Cortex of kidney (tissue), 1 donor: ENCODE measurements at regions not wholly inside any gene's neighbourhood (a gene's known extent, or its start where the extent isn't known, plus 50 kb on each side); places are given as distances from the start of the nearest gene placed in this dataset.

ENCODE experiments used
- DNase-seq: peaks from one replicate; lab custom pipeline; 2025; lab: John Stamatoyannopoulos, UW

DNA sequence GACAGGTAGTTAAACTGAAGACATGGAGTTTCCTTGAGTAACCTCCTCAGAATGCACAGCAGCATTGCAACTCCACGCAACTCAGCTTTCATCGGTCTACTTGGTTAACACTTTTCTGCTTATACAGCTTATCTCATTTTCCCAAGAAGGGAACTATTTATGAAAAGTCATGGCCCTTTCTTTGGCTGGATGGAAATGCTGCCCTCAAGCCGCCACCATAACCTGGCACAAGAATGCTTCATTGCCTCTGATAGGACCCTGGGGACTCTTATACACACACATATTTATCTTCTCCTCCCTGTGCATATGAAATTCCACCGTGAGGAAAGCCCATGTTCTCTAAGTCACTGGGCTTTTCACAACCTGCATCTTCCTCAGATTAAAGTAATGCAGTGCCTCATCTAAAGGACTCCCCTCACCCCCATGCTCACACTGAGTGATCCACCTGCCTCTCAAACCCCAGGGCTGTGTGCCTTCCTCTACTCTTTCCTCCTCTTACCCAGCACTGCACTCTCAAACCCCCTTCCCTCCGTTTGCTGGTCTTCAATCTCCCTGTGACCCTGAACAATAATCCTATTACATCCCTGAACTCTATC is 192.0 kb upstream of the HNRNPA3 start:
- no peak for DNase-seq

- no peak for DNase-seq
These were observed 190.8 kb upstream of the HNRNPA3 start for GRCh38 chr2:177021706-177022343.

DNA sequence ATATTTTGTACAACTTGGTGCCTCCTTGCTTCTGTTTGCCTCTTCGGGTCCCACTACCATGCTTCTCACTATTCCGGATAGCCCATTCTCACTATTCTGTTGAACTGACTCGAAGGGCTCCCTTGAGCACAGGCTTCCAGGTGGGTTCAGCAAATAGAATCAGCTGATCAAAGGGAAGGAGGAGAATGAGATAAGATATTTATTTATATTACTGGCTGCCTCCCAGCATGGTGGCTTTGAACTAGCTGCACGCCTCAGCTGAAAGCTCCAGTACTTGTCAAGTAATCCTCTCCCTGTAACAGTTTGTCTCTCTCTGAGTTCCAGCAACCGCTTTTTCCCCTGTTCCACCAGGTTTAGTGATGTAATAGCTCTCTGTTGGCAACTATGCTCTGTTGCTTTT is 187.8 kb upstream of the HNRNPA3 start:
- no peak for DNase-seq

DNA sequence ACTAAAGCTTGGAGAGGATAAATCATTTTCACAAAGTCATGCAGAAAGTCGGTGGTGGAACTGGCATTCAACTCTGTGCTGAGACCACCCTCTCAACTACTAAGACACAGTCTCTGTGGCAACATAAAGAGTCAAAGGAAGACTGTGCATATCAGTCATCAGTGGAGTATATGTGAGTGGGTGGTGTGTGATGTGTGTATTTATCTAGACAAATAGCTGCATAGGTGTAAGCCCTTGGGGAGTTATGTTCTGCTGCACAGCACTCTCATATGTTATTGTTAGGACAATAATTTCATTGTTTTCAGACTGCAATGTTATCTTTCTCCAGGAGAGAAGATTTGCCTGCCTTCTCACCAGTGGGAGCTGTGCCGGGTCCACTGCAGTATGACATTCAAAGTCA is 186.3 kb upstream of the HNRNPA3 start:
- no peak for DNase-seq

DNA sequence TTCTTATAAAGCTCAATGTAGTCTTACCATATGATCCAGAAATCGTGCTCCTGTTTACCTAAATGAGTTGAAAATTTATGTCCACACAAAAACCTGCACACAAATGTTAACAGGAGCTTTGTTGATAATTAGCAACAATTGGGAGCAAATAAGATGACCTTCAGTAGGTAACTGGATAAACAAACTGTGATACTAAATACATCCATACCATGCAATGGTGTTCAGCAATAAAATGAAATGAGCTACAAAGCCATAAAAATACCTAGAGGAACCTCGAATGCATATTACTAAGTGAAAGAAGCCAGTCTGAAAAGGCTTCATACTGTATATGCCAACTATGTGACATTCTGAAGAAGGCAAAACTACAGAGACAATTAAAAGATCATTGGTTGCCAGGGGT is 185.6 kb upstream of the HNRNPA3 start:
- no peak for DNase-seq

DNA sequence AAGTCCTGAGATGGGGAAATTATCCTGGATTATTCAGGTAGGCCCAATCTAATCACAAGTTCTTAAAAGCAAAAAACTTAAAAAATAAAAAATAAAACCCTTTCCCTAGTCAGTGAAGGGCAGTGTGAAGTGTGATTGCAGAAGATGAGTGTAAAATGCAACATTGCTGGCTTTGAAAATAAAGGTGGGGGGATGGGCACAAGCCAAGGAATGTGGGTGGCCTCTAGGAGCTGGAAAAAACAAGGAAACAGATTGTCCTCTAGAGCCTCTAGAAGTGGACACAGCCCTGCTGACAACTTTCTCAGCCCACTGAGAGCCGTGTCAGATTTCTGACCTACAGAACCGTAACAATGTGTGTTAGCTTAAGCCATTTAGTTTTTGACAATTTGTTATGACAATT is 184.3 kb upstream of the HNRNPA3 start:
- no peak for DNase-seq

DNA sequence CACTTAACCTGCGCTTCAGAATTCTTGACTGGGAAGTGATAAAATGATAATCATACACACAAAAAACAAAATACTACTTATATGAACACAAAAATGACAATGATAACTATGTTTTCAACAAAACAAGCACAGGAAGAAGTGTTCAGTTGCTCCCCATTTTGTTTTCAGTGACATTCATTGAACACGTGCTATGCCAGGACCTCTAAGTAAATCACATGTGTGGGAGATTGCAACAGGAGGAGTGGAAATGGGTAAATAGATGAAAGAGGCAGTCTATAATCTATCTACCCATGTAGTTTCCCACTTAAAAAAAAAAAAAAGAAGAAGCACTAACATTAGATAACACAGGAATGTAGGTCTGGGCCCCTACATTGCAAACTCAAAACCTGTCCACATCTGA is 183.5 kb upstream of the HNRNPA3 start:
- no peak for DNase-seq

GRCh38 chr2:177029501-177029900 is 183.1 kb upstream of the HNRNPA3 start:
- DNase-seq = no peak

GRCh38 chr2:177029901-177030300 is 182.7 kb upstream of the HNRNPA3 start:
- DNase-seq = no peak

GRCh38 chr2:177030451-177031105 is 182.0 kb upstream of the HNRNPA3 start:
- no peak for DNase-seq

DNA sequence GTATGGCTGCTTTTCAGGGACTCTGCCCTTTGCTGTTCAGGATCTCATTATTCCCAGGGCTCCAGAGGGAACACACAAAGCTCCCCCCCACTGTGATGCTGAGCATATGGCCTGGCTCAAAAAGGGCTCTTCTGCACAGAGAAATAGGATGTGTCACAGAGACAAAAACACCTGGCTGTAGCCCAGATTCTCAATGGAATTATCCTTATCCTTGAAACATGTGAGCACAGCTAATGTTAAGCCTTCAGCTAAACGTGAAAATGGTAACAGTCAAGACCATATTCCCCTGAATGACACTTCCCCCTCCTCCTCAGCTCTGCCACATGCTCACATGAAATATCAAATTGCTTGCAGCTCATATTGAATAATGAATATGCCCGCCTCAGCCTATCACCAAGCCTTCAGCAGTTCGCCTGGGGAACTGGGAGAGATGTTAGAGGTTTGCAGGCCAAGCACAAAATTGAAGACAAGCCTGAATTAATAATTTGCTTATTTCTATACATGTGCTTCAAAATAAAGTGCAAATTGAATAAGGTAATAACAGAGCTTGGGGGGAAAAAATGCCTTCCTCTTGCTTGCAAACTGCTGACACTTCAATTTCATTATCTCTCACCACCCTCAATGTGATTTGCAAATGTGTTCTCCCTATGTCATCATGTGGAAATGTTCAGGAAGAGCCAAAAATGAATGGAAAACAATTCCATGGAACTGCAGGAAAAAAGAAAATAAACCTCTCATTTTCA is 181.0 kb upstream of the HNRNPA3 start:
- DNase-seq = no peak

DNA sequence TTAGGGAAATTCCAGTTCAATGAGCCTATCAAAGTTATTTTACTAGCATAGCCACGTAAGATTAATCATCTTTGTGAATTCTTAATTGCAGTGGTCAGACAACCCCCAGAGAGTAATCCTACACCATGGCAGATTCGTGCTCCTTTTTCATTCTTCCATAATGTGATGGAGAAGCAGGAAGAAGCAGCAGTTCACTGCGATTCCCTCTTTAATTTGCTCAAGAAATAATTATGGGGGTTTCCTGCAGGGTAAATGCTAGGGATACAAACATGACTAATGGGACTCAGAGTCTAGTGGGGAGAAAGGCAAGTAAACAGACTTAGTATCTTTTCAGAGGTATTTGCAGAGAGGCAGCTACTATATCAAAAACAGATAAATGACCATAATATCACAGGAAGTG is 175.8 kb upstream of the HNRNPA3 start:
- DNase-seq = no peak

GRCh38 chr2:177037569-177037968 is 175.0 kb upstream of the HNRNPA3 start:
- DNase-seq = no peak

- no peak for DNase-seq
These were observed 173.7 kb upstream of the HNRNPA3 start for GRCh38 chr2:177038787-177039484.

DNA sequence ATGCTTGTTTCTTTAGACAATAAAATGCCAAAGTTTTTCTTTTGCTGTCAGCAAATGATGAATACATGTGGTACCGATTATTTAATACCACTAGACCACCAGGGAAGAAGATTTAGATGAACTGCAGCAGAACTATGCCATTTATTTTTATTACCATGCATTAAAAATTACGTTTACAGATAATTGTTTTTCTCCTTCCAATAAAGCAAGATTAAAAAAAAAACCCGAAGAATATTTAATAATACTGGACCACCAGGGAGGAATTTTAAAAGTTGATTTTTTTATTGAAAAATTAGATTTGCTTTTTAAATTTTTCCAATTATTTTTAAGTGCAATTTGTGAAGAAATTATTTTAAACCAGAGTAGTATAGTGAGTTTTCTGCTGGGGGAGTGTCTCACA is 170.3 kb upstream of the HNRNPA3 start:
- no peak for DNase-seq

DNA sequence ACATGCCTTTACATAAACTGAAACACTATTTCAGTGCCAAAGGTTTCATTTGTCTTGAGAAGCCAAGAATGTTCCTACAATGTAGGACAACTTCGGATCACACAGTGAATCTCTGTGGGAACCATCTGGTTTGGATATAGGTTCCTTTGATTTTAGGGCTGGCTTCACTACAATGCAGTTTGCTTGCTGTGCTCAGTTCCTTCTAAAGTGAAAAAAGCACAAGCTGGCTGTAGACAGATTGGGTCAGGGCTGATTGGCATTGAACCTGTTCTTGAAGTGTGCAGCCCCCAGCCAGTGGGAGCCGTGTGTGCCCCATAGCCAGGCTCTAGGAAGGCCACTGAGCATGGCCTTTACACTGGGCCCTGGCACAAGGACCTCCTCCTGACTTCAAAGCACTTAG is 167.9 kb upstream of the HNRNPA3 start:
- no peak for DNase-seq

DNA sequence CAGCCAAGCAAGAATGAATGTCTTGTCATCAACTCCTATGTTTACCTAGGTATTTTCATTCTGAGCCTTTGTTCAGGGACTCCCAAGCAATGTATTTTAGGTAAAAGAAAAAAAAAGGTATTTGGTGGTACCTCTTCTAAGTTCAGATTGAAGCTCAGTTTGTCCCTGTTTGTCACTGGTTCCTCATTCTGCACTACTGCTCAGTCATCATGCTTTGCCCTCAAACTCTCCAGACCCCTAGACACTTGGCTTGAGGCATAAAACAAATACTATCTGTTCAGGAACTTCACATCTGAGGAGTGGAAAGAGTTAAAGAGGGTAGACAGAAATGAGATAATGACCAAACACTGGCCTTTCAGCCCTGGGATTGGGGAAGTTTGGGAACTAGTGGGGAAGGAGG is 163.6 kb upstream of the HNRNPA3 start:
- no peak for DNase-seq

GRCh38 chr2:177051278-177051677 is 161.3 kb upstream of the HNRNPA3 start:
- no peak for DNase-seq

DNA sequence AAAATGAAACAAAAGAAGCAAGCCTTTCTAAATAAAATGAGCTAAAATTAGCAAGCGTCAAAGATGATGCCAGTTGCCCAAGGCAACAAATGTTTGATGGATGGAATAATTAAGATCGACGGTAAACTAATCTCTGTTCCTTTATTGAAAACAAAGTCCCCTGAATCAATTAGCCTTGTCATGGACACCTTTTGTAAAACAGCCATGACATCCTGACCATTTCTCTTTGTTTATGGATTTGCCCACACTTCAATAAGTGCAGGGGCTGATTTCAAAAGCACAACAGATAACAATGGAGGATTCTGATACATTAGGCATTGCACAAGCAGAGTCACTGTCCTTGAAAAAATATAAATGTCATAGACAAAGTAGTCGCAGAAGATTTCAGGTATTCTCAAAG is 160.1 kb upstream of the HNRNPA3 start:
- DNase-seq = no peak

DNA sequence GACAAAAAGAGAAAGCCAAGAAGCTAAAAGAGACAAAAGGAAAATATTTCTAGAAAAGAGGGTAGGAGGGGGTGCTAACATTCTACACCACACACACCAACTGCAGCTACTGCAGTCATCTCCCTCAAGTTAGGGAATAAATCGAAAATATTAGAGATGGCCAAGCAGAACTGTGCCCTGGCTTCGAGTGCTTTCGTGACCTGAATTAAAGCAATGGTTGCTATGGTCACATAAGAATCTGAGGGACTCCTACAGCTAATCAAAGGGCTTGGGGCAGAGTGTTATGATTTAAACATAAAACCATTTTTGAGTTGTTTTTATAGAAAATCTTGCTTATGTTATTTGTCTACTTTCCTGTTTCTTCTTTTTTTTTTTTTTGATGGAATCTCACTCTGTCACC is 159.6 kb upstream of the HNRNPA3 start:
- no peak for DNase-seq

DNA sequence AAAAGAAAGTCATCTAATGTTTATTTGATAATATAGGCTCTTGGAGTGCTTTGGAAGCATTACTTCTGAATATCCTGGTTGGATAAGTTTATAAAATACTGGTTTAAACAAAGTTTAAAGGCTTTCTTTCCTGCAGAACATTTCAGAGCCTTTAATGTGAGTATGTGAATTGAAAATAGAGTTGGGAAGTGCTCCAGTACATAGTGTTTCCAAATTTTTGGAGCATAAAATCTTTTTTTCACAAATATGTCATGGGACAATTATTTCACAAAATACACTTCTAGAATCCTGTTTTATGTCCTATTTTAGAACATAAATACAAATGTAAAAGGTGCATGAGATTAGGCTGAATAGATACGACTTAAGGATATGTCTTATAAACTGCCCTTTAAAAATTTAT is 158.9 kb upstream of the HNRNPA3 start:
- no peak for DNase-seq

GRCh38 chr2:177056481-177056929 is 156.1 kb upstream of the HNRNPA3 start:
- DNase-seq = no peak
